HG03469 (cell line): ENCODE measurements at regions not wholly inside any gene's neighbourhood (a gene's known extent, or its start where the extent isn't known, plus 50 kb on each side); places are given as distances from the start of the nearest gene placed in this dataset.
"Not testable (repeated sequence)": the region's sequence is repeated elsewhere in the genome, so short reads cannot be mapped to it uniquely, and the experiment has no call there.

Source experiments
- ATAC-seq: cut with Tn5 transposase; IDR thresholded peaks from one replicate; pipeline ENCODE4 v1.9.1; 2021; ENCODE audit warnings: mild to moderate bottlenecking, moderate library complexity, moderate number of reproducible peaks; ENCODE audit not compliant: unreplicated experiment

- no peak for ATAC-seq
Observed at GRCh38 chr13:61672756-61673155, 257.1 kb upstream of the PCDH20 start.

- ATAC-seq, result no peak
Observed at GRCh38 chr13:61670384-61671161, 254.9 kb upstream of the PCDH20 start.

- ATAC-seq, result no peak
Observed at GRCh38 chr13:61664801-61665705, 249.4 kb upstream of the PCDH20 start.

GRCh38 chr13:61654481-61654880 lies 238.8 kb upstream of the PCDH20 start:
- no peak for ATAC-seq

- no peak for ATAC-seq
Observed at GRCh38 chr13:61648547-61648946, 232.9 kb upstream of the PCDH20 start.

GRCh38 chr13:61612192-61612591 lies 196.5 kb upstream of the PCDH20 start:
- ATAC-seq, result no peak

GRCh38 chr13:61608138-61608537 lies 192.5 kb upstream of the PCDH20 start:
- no peak for ATAC-seq

- ATAC-seq, result no peak
Observed at GRCh38 chr13:61600360-61601033, 184.8 kb upstream of the PCDH20 start.

GRCh38 chr13:61592489-61592888 lies 176.8 kb upstream of the PCDH20 start:
- no peak for ATAC-seq

GRCh38 chr13:61575973-61576372 lies 160.3 kb upstream of the PCDH20 start:
- no peak for ATAC-seq

GRCh38 chr13:61563645-61564044 lies 148.0 kb upstream of the PCDH20 start:
- no peak for ATAC-seq

GRCh38 chr13:61546911-61547310 lies 131.3 kb upstream of the PCDH20 start:
- no peak for ATAC-seq

- ATAC-seq, result no peak
Observed at GRCh38 chr13:61546413-61546812, 130.8 kb upstream of the PCDH20 start.

GRCh38 chr13:61536433-61536832 lies 120.8 kb upstream of the PCDH20 start:
- no peak for ATAC-seq

GRCh38 chr13:61531383-61532065 lies 115.9 kb upstream of the PCDH20 start:
- ATAC-seq, result no peak

- ATAC-seq, result not testable (repeated sequence)
Observed at GRCh38 chr13:61519214-61519613, 103.6 kb upstream of the PCDH20 start.

GRCh38 chr13:61508936-61509335 lies 93.3 kb upstream of the PCDH20 start:
- no peak for ATAC-seq

GRCh38 chr13:61500176-61500575 lies 84.5 kb upstream of the PCDH20 start:
- ATAC-seq, result no peak

- ATAC-seq, result no peak
Observed at GRCh38 chr13:61495648-61496047, 80.0 kb upstream of the PCDH20 start.

- not testable (repeated sequence) for ATAC-seq
Observed at GRCh38 chr13:61493556-61493955, 77.9 kb upstream of the PCDH20 start.

GRCh38 chr13:61486496-61486895 lies 70.8 kb upstream of the PCDH20 start:
- ATAC-seq, result no peak
